HEK293 (cell line): ENCODE measurements at regions not wholly inside any gene's neighbourhood (a gene's known extent, or its start where the extent isn't known, plus 50 kb on each side); places are given as distances from the start of the nearest gene placed in this dataset.

Source experiments
- CTCF ChIA-PET: fragments of 350-600 bp; formaldehyde crosslinking; extraction: SDS; loops from one replicate; lab custom pipeline; 2021; ENCODE audit warnings: antibody characterized with exemption; lab: Yijun Ruan, JAX
- POLR2A ChIA-PET: fragments of 300-600 bp; formaldehyde crosslinking; extraction: SDS; loops from one replicate; lab custom pipeline; 2020; ENCODE audit warnings: antibody characterized with exemption, inconsistent platforms; lab: Yijun Ruan, JAX
- H3K27ac ChIP-seq: fragments of 200-500 bp; sonication (Bioruptor generic); 2 replicates; pipeline ENCODE4 v1.5.1; 2014; ENCODE audit warnings: low read depth, low read length, control low read depth, inconsistent platforms; ENCODE audit errors: extremely low read depth
- H3K36me3 ChIP-seq, 2 experiments: fragments of 200-500 bp in 1 of 2; sonication (Bioruptor generic) in 1 of 2; 1 replicate in 1 of 2; 2 replicates in 1 of 2; pipeline ENCODE4 v1.5.1; 2014 to 2017; ENCODE audit warnings: inconsistent platforms in 2 of 2, low read length in 2 of 2; ENCODE audit not compliant: control insufficient read depth in 2 of 2, insufficient read depth in 1 of 2
- H3K4me1 ChIP-seq: fragments of 200-500 bp; sonication (Bioruptor generic); 2 replicates; pipeline ENCODE4 v1.5.1; 2014; ENCODE audit warnings: mild to moderate bottlenecking, low read length, inconsistent platforms; ENCODE audit not compliant: control insufficient read depth, insufficient read depth
- H3K4me3 ChIP-seq: 2 replicates; pipeline ENCODE4 v1.5.1; 2011; ENCODE audit warnings: low read depth, mild to moderate bottlenecking, control low read depth, low read length, moderate library complexity
- H3K9me3 ChIP-seq: fragments of 200-500 bp; sonication (Bioruptor generic); 2 replicates; pipeline ENCODE4 v1.5.1; 2014; ENCODE audit warnings: low read depth, low read length, inconsistent platforms; ENCODE audit not compliant: control insufficient read depth, insufficient read depth
- BCL6B ChIP-seq: fragments of 450-650 bp; formaldehyde crosslinking; IDR thresholded peaks from 2 replicates; pipeline ENCODE4 v1.5.1; 2017; ENCODE audit warnings: missing biosample characterization, missing genetic modification characterization
- GLIS1 ChIP-seq: fragments of 450-650 bp; formaldehyde crosslinking; IDR thresholded peaks from 2 replicates; pipeline ENCODE4 v1.5.1; 2016; ENCODE audit warnings: missing biosample characterization, missing genetic modification characterization
- HIC1 ChIP-seq: fragments of 450-650 bp; formaldehyde crosslinking; IDR thresholded peaks from 2 replicates; pipeline ENCODE4 v1.5.1; 2016; ENCODE audit warnings: missing biosample characterization, missing genetic modification characterization
- MEIS1 ChIP-seq: sonication (generic); formaldehyde crosslinking; IDR thresholded peaks from 2 replicates; pipeline ENCODE4 v1.8.1; 2022; ENCODE audit warnings: missing genetic modification reagents, mild to moderate bottlenecking, borderline replicate concordance
- PRDM6 ChIP-seq: fragments of 450-650 bp; formaldehyde crosslinking; IDR thresholded peaks from 2 replicates; pipeline ENCODE4 v1.5.1; 2017; ENCODE audit warnings: missing biosample characterization, missing genetic modification characterization
- SCRT2 ChIP-seq: fragments of 450-650 bp; formaldehyde crosslinking; IDR thresholded peaks from 2 replicates; pipeline ENCODE4 v1.5.1; 2016; ENCODE audit warnings: missing biosample characterization, missing genetic modification characterization
- ZNF114 ChIP-seq: fragments of 450-650 bp; formaldehyde crosslinking; IDR thresholded peaks from 2 replicates; pipeline ENCODE4 v1.5.0; 2017; ENCODE audit warnings: missing biosample characterization, missing genetic modification characterization
- ZNF2 ChIP-seq: fragments of 450-650 bp; formaldehyde crosslinking; IDR thresholded peaks from 2 replicates; pipeline ENCODE4 v1.5.1; 2016; ENCODE audit warnings: missing biosample characterization, missing genetic modification characterization
- ZNF280C ChIP-seq: fragments of 450-650 bp; formaldehyde crosslinking; IDR thresholded peaks from 2 replicates; pipeline ENCODE4 v1.5.1; 2016; ENCODE audit warnings: missing biosample characterization, missing genetic modification characterization
- ZNF391 ChIP-seq: fragments of 450-650 bp; formaldehyde crosslinking; IDR thresholded peaks from 2 replicates; pipeline ENCODE4 v1.5.1; 2016; ENCODE audit warnings: low read depth, missing biosample characterization, missing genetic modification characterization, borderline replicate concordance
- ZNF404 ChIP-seq: fragments of 450-650 bp; formaldehyde crosslinking; IDR thresholded peaks from 2 replicates; pipeline ENCODE4 v1.5.1; 2017; ENCODE audit warnings: missing biosample characterization, missing genetic modification characterization
- ZNF621 ChIP-seq: fragments of 450-650 bp; formaldehyde crosslinking; IDR thresholded peaks from 2 replicates; pipeline ENCODE4 v1.5.1; 2017; ENCODE audit warnings: missing biosample characterization, missing genetic modification characterization
- ZNF785 ChIP-seq: fragments of 450-650 bp; formaldehyde crosslinking; IDR thresholded peaks from 2 replicates; pipeline ENCODE4 v1.5.1; 2016; ENCODE audit warnings: missing biosample characterization, missing genetic modification characterization
- ZSCAN18 ChIP-seq: fragments of 450-650 bp; formaldehyde crosslinking; IDR thresholded peaks from 2 replicates; pipeline ENCODE4 v1.5.1; 2016; ENCODE audit warnings: missing biosample characterization, missing genetic modification characterization
- TF ChIP-seq, protein P1 (sequence below): fragments of 450-650 bp; formaldehyde crosslinking; IDR thresholded peaks from 2 replicates; pipeline ENCODE4 v1.5.0; 2017; ENCODE audit warnings: missing biosample characterization, missing genetic modification characterization, borderline replicate concordance
- TF ChIP-seq, protein P2 (sequence below): fragments of 450-650 bp; formaldehyde crosslinking; IDR thresholded peaks from 2 replicates; pipeline ENCODE4 v1.5.1; 2017; ENCODE audit warnings: missing biosample characterization, missing genetic modification characterization

GRCh38 chr1:91597215-91597614 is 96.6 kb downstream of the CDC7 start (continued):
- TF ChIP-seq PRDM6 (tag by site-specific recombination), result no peak

DNA sequence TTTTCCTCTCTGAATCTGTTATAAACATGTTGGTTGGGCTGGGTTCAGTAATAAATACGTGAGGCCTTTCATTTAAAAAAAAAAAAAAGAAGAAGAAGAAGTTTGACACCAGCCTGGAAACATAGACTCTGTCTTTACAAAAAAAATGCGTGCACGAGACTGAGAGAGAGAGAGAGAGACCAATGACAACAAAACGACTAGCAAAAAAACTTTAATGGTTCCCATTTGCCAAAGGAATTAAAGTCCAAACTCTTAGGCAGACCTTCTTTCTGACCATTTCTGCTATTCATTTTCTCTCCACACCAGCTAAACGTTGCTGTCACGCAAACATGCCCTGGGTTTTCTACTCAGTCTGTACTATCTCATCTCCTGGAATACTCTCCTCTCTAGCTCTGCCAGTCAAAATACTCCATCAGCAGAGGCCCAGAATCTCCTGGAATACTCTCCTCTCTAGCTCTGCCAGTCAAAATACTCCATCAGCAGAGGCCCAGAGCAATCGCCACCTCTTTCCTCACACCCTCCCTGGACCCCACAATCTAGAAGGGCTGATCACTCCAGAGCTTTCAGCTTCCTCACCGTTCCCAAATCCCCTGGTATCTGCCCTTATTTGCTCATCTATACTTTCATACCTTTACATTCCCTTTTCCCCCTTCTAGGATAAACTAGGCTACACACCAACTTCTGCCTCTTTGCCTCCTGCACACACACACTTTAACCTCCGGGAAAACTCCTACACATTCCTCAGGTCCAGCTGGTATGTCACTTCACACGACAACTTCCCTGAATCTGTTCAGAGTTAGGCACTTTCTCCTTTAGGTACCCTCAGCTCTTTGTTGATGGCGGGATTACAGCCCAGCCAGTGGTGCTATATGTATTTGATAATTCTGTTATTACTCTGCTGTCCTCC is 100.0 kb downstream of the CDC7 start:
- Histone ChIP-seq H3K27ac (no peak overlapping the region), H3K4me1 (no peaks in the 10 kb centered on the region), H3K9me3 (no peaks in the 10 kb centered on the region), H3K4me3 (no peak overlapping the region), H3K36me3 (no peaks in the 10 kb centered on the region)
- TF ChIP-seq, protein P1, sequence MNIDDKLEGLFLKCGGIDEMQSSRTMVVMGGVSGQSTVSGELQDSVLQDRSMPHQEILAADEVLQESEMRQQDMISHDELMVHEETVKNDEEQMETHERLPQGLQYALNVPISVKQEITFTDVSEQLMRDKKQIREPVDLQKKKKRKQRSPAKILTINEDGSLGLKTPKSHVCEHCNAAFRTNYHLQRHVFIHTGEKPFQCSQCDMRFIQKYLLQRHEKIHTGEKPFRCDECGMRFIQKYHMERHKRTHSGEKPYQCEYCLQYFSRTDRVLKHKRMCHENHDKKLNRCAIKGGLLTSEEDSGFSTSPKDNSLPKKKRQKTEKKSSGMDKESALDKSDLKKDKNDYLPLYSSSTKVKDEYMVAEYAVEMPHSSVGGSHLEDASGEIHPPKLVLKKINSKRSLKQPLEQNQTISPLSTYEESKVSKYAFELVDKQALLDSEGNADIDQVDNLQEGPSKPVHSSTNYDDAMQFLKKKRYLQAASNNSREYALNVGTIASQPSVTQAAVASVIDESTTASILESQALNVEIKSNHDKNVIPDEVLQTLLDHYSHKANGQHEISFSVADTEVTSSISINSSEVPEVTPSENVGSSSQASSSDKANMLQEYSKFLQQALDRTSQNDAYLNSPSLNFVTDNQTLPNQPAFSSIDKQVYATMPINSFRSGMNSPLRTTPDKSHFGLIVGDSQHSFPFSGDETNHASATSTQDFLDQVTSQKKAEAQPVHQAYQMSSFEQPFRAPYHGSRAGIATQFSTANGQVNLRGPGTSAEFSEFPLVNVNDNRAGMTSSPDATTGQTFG, result no peak
- TF ChIP-seq ZNF404 (tag by site-specific recombination) (no peak), ZNF391 (tag by site-specific recombination) (no peak), ZNF785 (tag by site-specific recombination) (no peak), ZNF621 (no peak), ZNF280C (tag by site-specific recombination) (no peak), SCRT2 (tag by site-specific recombination) (no peak), MEIS1 (CRISPR knock-in tag) (no peak)
- ChIA-PET CTCF (interaction anchor here (1.0 kb wide), 1 partner anchor 285 kb away, joined by 3 read pairs; the partner anchor contains the start of gene TGFBR3), POLR2A (interaction anchor here (0.5 kb wide), 1 partner anchor 99 kb away, joined by 3 read pairs; no protein-coding TSS in a partner anchor)

GRCh38 chr1:91601554-91602376 is 101.1 kb downstream of the CDC7 start:
- no peak overlapping the region for H3K27ac ChIP-seq
- ChIA-PET CTCF (interaction anchor here (0.5 kb wide), 1 partner anchor 1927 kb away, joined by 3 read pairs; no protein-coding TSS in a partner anchor), POLR2A (no interaction called here)
- no peaks in the 10 kb centered on the region for H3K4me1 ChIP-seq
- no peak overlapping the region for H3K4me3 ChIP-seq
- no peaks in the 10 kb centered on the region for H3K36me3 ChIP-seq
- H3K9me3 ChIP-seq, result no peaks in the 10 kb centered on the region
- TF ChIP-seq ZNF2 (tag by site-specific recombination) (no peak), GLIS1 (tag by site-specific recombination) (peak; percentile 57), ZNF114 (tag by site-specific recombination) (no peak), HIC1 (tag by site-specific recombination) (no peak), BCL6B (tag by site-specific recombination) (no peak), ZSCAN18 (tag by site-specific recombination) (no peak)
- TF ChIP-seq, protein P2, sequence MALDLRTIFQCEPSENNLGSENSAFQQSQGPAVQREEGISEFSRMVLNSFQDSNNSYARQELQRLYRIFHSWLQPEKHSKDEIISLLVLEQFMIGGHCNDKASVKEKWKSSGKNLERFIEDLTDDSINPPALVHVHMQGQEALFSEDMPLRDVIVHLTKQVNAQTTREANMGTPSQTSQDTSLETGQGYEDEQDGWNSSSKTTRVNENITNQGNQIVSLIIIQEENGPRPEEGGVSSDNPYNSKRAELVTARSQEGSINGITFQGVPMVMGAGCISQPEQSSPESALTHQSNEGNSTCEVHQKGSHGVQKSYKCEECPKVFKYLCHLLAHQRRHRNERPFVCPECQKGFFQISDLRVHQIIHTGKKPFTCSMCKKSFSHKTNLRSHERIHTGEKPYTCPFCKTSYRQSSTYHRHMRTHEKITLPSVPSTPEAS, result peak; percentile 96
